IMR-90 (cell line): ENCODE measurements at regions not wholly inside any gene's neighbourhood (a gene's known extent, or its start where the extent isn't known, plus 50 kb on each side); places are given as distances from the start of the nearest gene placed in this dataset.

Source experiments
- ATAC-seq: fragments of 200-7000 bp; cut with Tn5 transposase; 2 replicates; pipeline ENCODE4 v1.9.1; 2020; ENCODE audit warnings: low read depth, mild to moderate bottlenecking, moderate library complexity
- BruUV-seq: library from RNA; stranded (reverse); fragments of 400-500 nt; replicated peaks from 2 replicates; lab custom pipeline; 2021; lab: Mats Ljungman, UMichigan
- CTCF ChIA-PET: fragments of 300-600 bp; formaldehyde crosslinking; extraction: SDS; loops from one replicate; lab custom pipeline; 2021; ENCODE audit warnings: antibody characterized with exemption; lab: Yijun Ruan, JAX
- POLR2A ChIA-PET: fragments of 300-600 bp; sonication (Branson Sonifier 250); formaldehyde crosslinking; loops from one replicate; lab custom pipeline; 2022; ENCODE audit warnings: antibody characterized with exemption; ENCODE audit not compliant: unreplicated experiment; lab: Charles Lee
- DNase-seq: peaks from one replicate; pipeline ENCODE4 v3.0.0; 2013
- H2AFZ ChIP-seq: replicated peaks from 2 replicates; pipeline ENCODE3; 2013; ENCODE audit warnings: low read length, mild to moderate bottlenecking; ENCODE audit not compliant: poor library complexity
- H2AK5ac ChIP-seq: 2 replicates; pipeline ENCODE4 v1.6.1; 2013; ENCODE audit warnings: low read depth, low read length, inconsistent platforms
- H2AK9ac ChIP-seq: replicated peaks from 2 replicates; pipeline ENCODE3; 2013; ENCODE audit warnings: mild to moderate bottlenecking, low read depth, low read length, moderate library complexity; ENCODE audit not compliant: poor library complexity
- H2BK120ac ChIP-seq: 2 replicates; pipeline ENCODE4 v1.6.1; 2013; ENCODE audit warnings: low read depth, low read length, inconsistent platforms
- H2BK15ac ChIP-seq: 3 replicates; pipeline ENCODE4 v1.6.1; 2013; ENCODE audit warnings: low read depth, low read length, inconsistent platforms
- H2BK20ac ChIP-seq: 2 replicates; pipeline ENCODE4 v1.6.1; 2013; ENCODE audit warnings: low read depth, mild to moderate bottlenecking, inconsistent platforms, low read length, moderate library complexity
- H2BK5ac ChIP-seq: 2 replicates; pipeline ENCODE4 v1.6.1; 2013; ENCODE audit warnings: mild to moderate bottlenecking, low read depth, low read length, inconsistent platforms; ENCODE audit not compliant: poor library complexity, severe bottlenecking
- H3K14ac ChIP-seq: replicated peaks from 2 replicates; pipeline ENCODE4 v1.6.1; 2013; ENCODE audit warnings: low read depth, low read length, inconsistent platforms
- H3K18ac ChIP-seq: 2 replicates; pipeline ENCODE4 v1.6.1; 2013; ENCODE audit warnings: low read depth, low read length, control low read depth
- H3K23ac ChIP-seq: 2 replicates; pipeline ENCODE4 v1.6.1; 2013; ENCODE audit warnings: low read depth, low read length, inconsistent platforms
- H3K27ac ChIP-seq: 2 replicates; pipeline ENCODE4 v1.5.1; 2013; ENCODE audit warnings: mild to moderate bottlenecking, control low read depth, low read length; ENCODE audit not compliant: insufficient read depth
- H3K27me3 ChIP-seq: 2 replicates; pipeline ENCODE4 v1.6.1; 2013; ENCODE audit warnings: low read length; ENCODE audit not compliant: control insufficient read depth, insufficient read depth
- H3K36me3 ChIP-seq: 2 replicates; pipeline ENCODE4 v1.6.1; 2013; ENCODE audit warnings: low read length, mixed read lengths; ENCODE audit not compliant: control insufficient read depth, insufficient read depth
- H3K4ac ChIP-seq: 2 replicates; pipeline ENCODE4 v1.6.1; 2013; ENCODE audit warnings: low read depth, low read length, inconsistent platforms
- H3K4me1 ChIP-seq: 2 replicates; pipeline ENCODE4 v1.6.1; 2013; ENCODE audit warnings: low read length, mixed read lengths; ENCODE audit not compliant: control insufficient read depth, insufficient read depth
- H3K4me2 ChIP-seq: 2 replicates; pipeline ENCODE4 v1.6.1; 2013; ENCODE audit warnings: low read depth, mild to moderate bottlenecking, control low read depth, low read length, moderate library complexity
- H3K4me3 ChIP-seq: 2 replicates; pipeline ENCODE4 v1.5.1; 2013; ENCODE audit warnings: low read depth, mild to moderate bottlenecking, control low read depth, low read length, moderate library complexity; ENCODE audit not compliant: insufficient read depth
- H3K56ac ChIP-seq: 2 replicates; pipeline ENCODE4 v1.6.1; 2013; ENCODE audit warnings: low read length, inconsistent platforms; ENCODE audit not compliant: insufficient read depth; ENCODE audit errors: extremely low read depth
- H3K79me1 ChIP-seq, 2 experiments: 2 replicates each; pipeline ENCODE4 v1.6.1; 2013; ENCODE audit warnings: low read length in 2 of 2, inconsistent platforms in 1 of 2, low read depth in 1 of 2
- H3K9ac ChIP-seq: 2 replicates; pipeline ENCODE4 v1.6.1; 2013; ENCODE audit warnings: low read depth, low read length, control low read depth
- H3K9me1 ChIP-seq: 2 replicates; pipeline ENCODE4 v1.6.1; 2013; ENCODE audit warnings: low read length, inconsistent platforms; ENCODE audit not compliant: insufficient read depth
- H3K9me3 ChIP-seq: 2 replicates; pipeline ENCODE4 v1.6.1; 2013; ENCODE audit warnings: low read length; ENCODE audit not compliant: control insufficient read depth, insufficient read depth
- H4K20me1 ChIP-seq: 2 replicates; pipeline ENCODE4 v1.6.1; 2013; ENCODE audit warnings: low read length, inconsistent platforms; ENCODE audit not compliant: insufficient read depth
- H4K5ac ChIP-seq: 2 replicates; pipeline ENCODE4 v1.6.1; 2013; ENCODE audit warnings: mild to moderate bottlenecking, low read depth, low read length, control low read depth
- H4K8ac ChIP-seq, 2 experiments: 2 replicates each; pipeline ENCODE4 v1.6.1; 2013; ENCODE audit warnings: low read depth in 2 of 2, low read length in 2 of 2, control low read depth in 1 of 2, inconsistent platforms in 1 of 2
- H4K91ac ChIP-seq: 2 replicates; pipeline ENCODE4 v1.6.1; 2013; ENCODE audit warnings: low read depth, low read length, inconsistent platforms; ENCODE audit not compliant: insufficient read depth
- CEBPB ChIP-seq: IDR thresholded peaks from 2 replicates; pipeline ENCODE4 v1.6.1; 2012; ENCODE audit warnings: low read depth, low read length, improper control_type of control experiment
- CHD1 ChIP-seq: IDR thresholded peaks from 2 replicates; pipeline ENCODE4 v1.6.1; 2012; ENCODE audit warnings: low read depth, low read length, improper control_type of control experiment
- POLR2A ChIP-seq: IDR thresholded peaks from 2 replicates; pipeline ENCODE4 v1.6.1; 2012; ENCODE audit warnings: mild to moderate bottlenecking, low read depth, low read length
- RAD21 ChIP-seq: IDR thresholded peaks from 2 replicates; pipeline ENCODE4 v1.6.1; 2012; ENCODE audit warnings: low read length, improper control_type of control experiment
- WGBS, 2 experiments: methylation state at CpG; one replicate each; pipeline versions ENCODE4 v1.1.5 to v1.1.7; 2013; ENCODE audit warnings: missing lambda C conversion rate in 2 of 2; ENCODE audit not compliant: insufficient read length in 1 of 2; ENCODE audit errors: extremely low coverage in 2 of 2; 5-methylcytosine and 5-hydroxymethylcytosine counted together
- dilution Hi-C: fragments of 300-500 bp; cut with HindIII; formaldehyde crosslinking; loops from one replicate; pipeline ENCODE4 v1.14.3; 2018; ENCODE audit warnings: low sequenced_read_pairs; ENCODE audit not compliant: unreplicated experiment
- in situ Hi-C: fragments of 300-500 bp; cut with MboI; formaldehyde crosslinking; loops from 3 replicates; pipeline ENCODE4 v1.14.3; 2019; ENCODE audit warnings: low sequenced_read_pairs, inconsistent platforms, mixed read lengths
- intact Hi-C: fragments of 100-400 bp; cut with micrococcal nuclease; formaldehyde crosslinking; loops from 2 replicates; pipeline ENCODE4 v1.10.0; 2022

- DNase-seq (no peak), ATAC-seq (no peak)
- H4K8ac ChIP-seq: no peak overlapping the region
- TF ChIP-seq POLR2A: no peak
- TF ChIP-seq CHD1: no peak
- TF ChIP-seq CEBPB: no peak
- TF ChIP-seq RAD21: no peak
- peaks cover 18% of the 10 kb centered on the region for H3K9me3 ChIP-seq
- no peak overlapping the region for H3K18ac ChIP-seq
- H3K4me3 ChIP-seq: no peak overlapping the region
- no peaks in the 10 kb centered on the region for H3K9me1 ChIP-seq
- no peak overlapping the region for H3K23ac ChIP-seq
- POLR2A ChIA-PET: no interaction called here
- no TSS peak for BruUV-seq
- no peak overlapping the region for H3K9ac ChIP-seq
- H3K14ac ChIP-seq: no peak overlapping the region
- no peak overlapping the region for H4K5ac ChIP-seq
- no peaks in the 10 kb centered on the region for H4K20me1 ChIP-seq
- no peak overlapping the region for H3K4me2 ChIP-seq
- H3K4ac ChIP-seq: no peak overlapping the region
- H2BK15ac ChIP-seq: no peak overlapping the region
- no peak overlapping the region for H2AK5ac ChIP-seq
- no peak overlapping the region for H3K56ac ChIP-seq
- H4K91ac ChIP-seq: no peak overlapping the region
- intact Hi-C loops: no loop called here
- no peak overlapping the region for H3K27ac ChIP-seq
- no peak overlapping the region for H2BK5ac ChIP-seq
- in situ Hi-C loops: no loop called here
- dilution Hi-C loops: no loop called here
- H2AFZ ChIP-seq: no peak overlapping the region
- H3K27me3 ChIP-seq: no peaks in the 10 kb centered on the region
- no peak overlapping the region for H2BK120ac ChIP-seq
- no peaks in the 10 kb centered on the region for H3K36me3 ChIP-seq
- CTCF ChIA-PET: no interaction called here
- no peaks in the 10 kb centered on the region for H3K4me1 ChIP-seq
- H2AK9ac ChIP-seq: no peak overlapping the region
- WGBS, 2 experiments: no CpG with 5 or more reads among the region's 9 CpGs
- H3K79me1 ChIP-seq: no peaks in the 10 kb centered on the region
- H2BK20ac ChIP-seq: no peak overlapping the region
These were observed 278.1 kb downstream of the DCDC2C start for GRCh38 chr2:3981446-3981987.
